Body of pancreas (tissue), 4 donors: ENCODE measurements at regions not wholly inside any gene's neighbourhood (a gene's known extent, or its start where the extent isn't known, plus 50 kb on each side); places are given as distances from the start of the nearest gene placed in this dataset.

ENCODE experiments used
- ATAC-seq: fragments of 150-250 bp; one replicate; pipeline ENCODE4 v1.9.1; 2016
- DNase-seq, 4 donors: peaks; one replicate each; pipeline ENCODE4 v3.0.0-alpha.2; 2019
- H3K27ac ChIP-seq, 4 donors: fragments of 200-600 bp; sonication (generic); 1 replicate in 3 of 4; 2 replicates in 1 of 4; pipeline versions ENCODE4 v1.5.1 to v1.6.1; 2016 to 2019; ENCODE audit warnings: mild to moderate bottlenecking in 1 of 4, mixed read lengths in 1 of 4, moderate library complexity in 1 of 4
- H3K27me3 ChIP-seq, 2 donors: fragments of 200-600 bp; sonication (generic); one replicate each; pipeline ENCODE4 v1.6.0; 2016; ENCODE audit warnings: mild to moderate bottlenecking in 1 of 2
- H3K36me3 ChIP-seq, 2 donors: fragments of 200-600 bp; sonication (generic); replicated peaks in 1 of 2; 2 replicates each; pipeline ENCODE4 v1.5.1; 2016; ENCODE audit warnings: low read depth in 2 of 2; ENCODE audit not compliant: insufficient read depth in 1 of 2
- H3K4me1 ChIP-seq: fragments of 200-600 bp; sonication (generic); one replicate; pipeline ENCODE4 v1.6.0; 2016
- H3K4me3 ChIP-seq, 2 donors: fragments of 200-600 bp; sonication (generic); 1 replicate in 1 of 2; 2 replicates in 1 of 2; pipeline ENCODE4 v1.5.1; 2016 to 2019
- H3K9me3 ChIP-seq, 3 donors: fragments of 200-600 bp; sonication (generic); 1 replicate in 2 of 3; 2 replicates in 1 of 3; pipeline ENCODE4 v1.5.1; 2016
- POLR2A ChIP-seq, 3 donors: fragments of 450-650 bp; IDR thresholded peaks; one replicate each; pipeline ENCODE4 v1.6.1; 2016; ENCODE audit warnings: antibody characterized with exemption in 3 of 3, mild to moderate bottlenecking in 2 of 3
- WGBS, 2 donors: methylation state at CpG; one replicate each; pipeline ENCODE4 v1.1.5; 2017; 5-methylcytosine and 5-hydroxymethylcytosine counted together
- intact Hi-C: fragments of 100-400 bp; cut with DNase I; formaldehyde crosslinking; loops from one replicate; pipeline ENCODE4 v1.15.1; 2023
- TF ChIP-seq, protein P1 (sequence below), 7 experiments: fragments of 450-650 bp in 4 of 7; fragments of 200-600 bp in 3 of 7; sonication (generic) in 3 of 7; IDR thresholded peaks; one replicate each; pipeline ENCODE4 v1.5.1; 2016 to 2019; ENCODE audit warnings: antibody characterized with exemption in 7 of 7

DNA sequence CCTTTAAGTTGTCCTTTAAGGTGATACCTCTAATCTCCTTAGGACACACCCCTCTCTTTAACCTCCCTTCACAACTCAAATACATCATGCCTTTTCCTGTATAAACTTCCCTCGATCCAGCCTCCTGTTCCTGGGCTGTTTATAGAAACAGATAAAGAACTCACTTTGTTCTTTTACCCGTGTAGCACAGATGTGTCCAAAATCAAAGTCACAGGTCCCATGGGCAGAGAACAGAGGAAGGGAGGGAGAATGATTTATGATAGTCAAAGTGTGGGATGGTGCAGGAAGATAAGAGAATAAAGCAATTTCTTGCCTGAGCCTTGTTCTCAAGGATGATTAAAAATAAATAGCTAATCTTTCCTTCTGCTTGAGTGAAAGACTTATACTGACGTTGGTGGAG lies 50.3 kb upstream of the CABCOCO1 start:
- intact Hi-C loops, result no loop called here
- 11 to 12% methylated on average over 3 of the region's 3 CpGs for WGBS, 2 donors
- no peaks in the 10 kb centered on the region for H3K36me3 ChIP-seq
- DNase-seq (no peak), ATAC-seq (no peak)
- H3K27me3 ChIP-seq, result no peaks in the 10 kb centered on the region
- no peak overlapping the region for H3K27ac ChIP-seq
- H3K9me3 ChIP-seq, result no peaks in the 10 kb centered on the region
- TF ChIP-seq, protein P1, sequence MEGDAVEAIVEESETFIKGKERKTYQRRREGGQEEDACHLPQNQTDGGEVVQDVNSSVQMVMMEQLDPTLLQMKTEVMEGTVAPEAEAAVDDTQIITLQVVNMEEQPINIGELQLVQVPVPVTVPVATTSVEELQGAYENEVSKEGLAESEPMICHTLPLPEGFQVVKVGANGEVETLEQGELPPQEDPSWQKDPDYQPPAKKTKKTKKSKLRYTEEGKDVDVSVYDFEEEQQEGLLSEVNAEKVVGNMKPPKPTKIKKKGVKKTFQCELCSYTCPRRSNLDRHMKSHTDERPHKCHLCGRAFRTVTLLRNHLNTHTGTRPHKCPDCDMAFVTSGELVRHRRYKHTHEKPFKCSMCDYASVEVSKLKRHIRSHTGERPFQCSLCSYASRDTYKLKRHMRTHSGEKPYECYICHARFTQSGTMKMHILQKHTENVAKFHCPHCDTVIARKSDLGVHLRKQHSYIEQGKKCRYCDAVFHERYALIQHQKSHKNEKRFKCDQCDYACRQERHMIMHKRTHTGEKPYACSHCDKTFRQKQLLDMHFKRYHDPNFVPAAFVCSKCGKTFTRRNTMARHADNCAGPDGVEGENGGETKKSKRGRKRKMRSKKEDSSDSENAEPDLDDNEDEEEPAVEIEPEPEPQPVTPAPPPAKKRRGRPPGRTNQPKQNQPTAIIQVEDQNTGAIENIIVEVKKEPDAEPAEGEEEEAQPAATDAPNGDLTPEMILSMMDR (IDR thresholded peaks at IDR 0.05), result no peak
- TF ChIP-seq POLR2A (IDR thresholded peaks at IDR 0.05), result no peak
- no peak overlapping the region for H3K4me3 ChIP-seq
- H3K4me1 ChIP-seq, result peaks cover 9% of the 10 kb centered on the region

DNA sequence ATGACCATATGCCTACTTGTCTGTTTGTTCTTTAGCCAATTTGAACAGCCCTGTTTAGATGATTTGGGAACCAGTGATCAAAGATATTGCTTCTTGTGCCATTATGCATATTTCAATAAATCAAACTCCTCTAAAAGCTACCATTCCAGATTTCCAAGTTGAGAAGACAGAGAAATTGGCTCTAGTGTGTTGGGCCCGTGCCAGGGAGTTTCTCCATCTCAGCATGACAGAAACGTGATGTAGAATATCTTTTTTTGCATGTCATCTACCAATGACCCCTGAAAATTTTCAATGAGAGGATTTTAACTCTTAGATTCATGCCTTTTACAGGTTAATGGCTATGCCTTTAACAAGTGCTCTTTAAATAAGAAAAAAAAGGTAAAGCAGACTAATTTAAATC lies 50.7 kb upstream of the CABCOCO1 start:
- 9 to 23% methylated on average over 2 of the region's 2 CpGs for WGBS, 2 donors
- H3K27me3 ChIP-seq, result no peaks in the 10 kb centered on the region
- H3K4me1 ChIP-seq, result peaks cover 9% of the 10 kb centered on the region
- no peaks in the 10 kb centered on the region for H3K9me3 ChIP-seq
- intact Hi-C loops, result no loop called here
- DNase-seq (peak in 3 of 4 donors; percentile 13 to 30 (median 20)), ATAC-seq (no peak)
- H3K4me3 ChIP-seq, result no peak overlapping the region
- H3K36me3 ChIP-seq, result no peaks in the 10 kb centered on the region
- no peak overlapping the region for H3K27ac ChIP-seq
- TF ChIP-seq, protein P1 (IDR thresholded peaks at IDR 0.05), result no peak
- TF ChIP-seq POLR2A (IDR thresholded peaks at IDR 0.05), result no peak

DNA sequence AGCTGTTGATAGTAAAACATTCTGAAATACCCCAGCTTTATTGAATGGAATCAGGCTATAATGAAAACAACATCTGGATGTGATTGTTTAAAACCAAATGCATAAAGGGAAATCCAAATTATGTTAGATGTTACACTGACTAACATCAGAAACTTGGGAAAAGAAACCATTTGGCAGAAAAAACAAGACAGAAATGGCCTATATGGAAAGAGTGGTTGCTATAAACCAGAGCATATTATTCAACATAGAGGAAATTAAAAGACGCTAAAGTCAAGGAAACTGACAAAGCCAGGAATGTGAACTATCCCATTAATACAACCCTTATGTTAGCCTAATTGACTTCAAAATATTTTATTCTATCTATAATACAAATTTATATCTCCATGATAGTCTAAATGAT lies 53.0 kb upstream of the CABCOCO1 start:
- H3K9me3 ChIP-seq, result no peaks in the 10 kb centered on the region
- H3K4me1 ChIP-seq, result peaks cover 9% of the 10 kb centered on the region
- 70 to 91% methylated on average over 1 of the region's 1 CpG for WGBS, 2 donors
- TF ChIP-seq, protein P1 (IDR thresholded peaks at IDR 0.05), result no peak
- no peak for TF ChIP-seq POLR2A (IDR thresholded peaks at IDR 0.05)
- no peaks in the 10 kb centered on the region for H3K36me3 ChIP-seq
- ATAC-seq, result no peak
- H3K27ac ChIP-seq, result no peak overlapping the region
- H3K4me3 ChIP-seq, result no peak overlapping the region
- DNase-seq, result no peak
- no peaks in the 10 kb centered on the region for H3K27me3 ChIP-seq
- intact Hi-C loops, result no loop called here

DNA sequence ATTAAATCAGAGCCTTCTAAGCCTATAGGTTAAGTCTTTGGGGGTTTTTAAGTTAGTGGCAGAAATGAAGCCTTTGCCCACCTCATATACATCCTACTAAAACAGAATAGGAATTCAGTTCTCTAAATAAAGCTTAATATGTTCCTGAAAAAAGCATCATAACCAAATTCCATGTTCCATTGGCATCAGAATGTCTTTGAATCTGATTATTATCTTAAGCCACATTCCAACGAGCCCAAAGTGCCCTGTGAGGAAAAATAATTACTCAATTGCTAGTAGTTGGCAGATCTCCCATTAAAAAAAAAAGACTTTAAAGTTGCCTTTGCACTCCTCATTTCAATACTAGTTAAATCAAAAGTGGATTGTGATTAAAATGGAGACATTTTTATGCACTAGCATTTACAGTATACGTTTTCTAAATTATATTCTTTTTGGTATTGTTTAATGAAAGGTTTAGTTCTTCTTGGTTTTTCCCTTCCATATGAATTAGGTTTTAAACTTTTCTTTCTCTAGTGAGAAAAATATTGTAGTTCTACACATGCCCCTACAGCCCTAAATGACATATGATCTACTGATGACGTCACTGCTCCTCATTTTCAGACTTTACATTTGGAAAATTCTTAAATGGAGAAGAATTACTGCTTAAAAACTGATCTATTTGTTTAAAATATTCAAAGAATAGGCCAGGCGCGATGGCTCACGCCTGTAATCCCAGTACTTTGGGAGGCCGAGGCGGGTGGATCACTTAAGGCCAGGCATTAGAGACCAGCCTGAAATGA lies 54.3 kb upstream of the CABCOCO1 start:
- no peaks in the 10 kb centered on the region for H3K27me3 ChIP-seq
- no peaks in the 10 kb centered on the region for H3K36me3 ChIP-seq
- WGBS, 2 donors, result 65 to 69% methylated on average over 8 of the region's 8 CpGs
- TF ChIP-seq, protein P1 (IDR thresholded peaks at IDR 0.05), result no peak
- no peak for TF ChIP-seq POLR2A (IDR thresholded peaks at IDR 0.05)
- H3K4me1 ChIP-seq, result peaks cover 9% of the 10 kb centered on the region
- no peak overlapping the region for H3K27ac ChIP-seq
- ATAC-seq (no peak), DNase-seq (no peak)
- H3K4me3 ChIP-seq, result no peak overlapping the region
- intact Hi-C loops, result no loop called here
- no peaks in the 10 kb centered on the region for H3K9me3 ChIP-seq
